NCI-H460 (cell line): ENCODE measurements at regions not wholly inside any gene's neighbourhood (a gene's known extent, or its start where the extent isn't known, plus 50 kb on each side); places are given as distances from the start of the nearest gene placed in this dataset.

Experiments used
- DNase-seq: peaks from one replicate; pipeline ENCODE4 v3.0.0-alpha.2; 2016; ENCODE audit warnings: low read depth; ENCODE audit errors: extremely low read depth

DNA sequence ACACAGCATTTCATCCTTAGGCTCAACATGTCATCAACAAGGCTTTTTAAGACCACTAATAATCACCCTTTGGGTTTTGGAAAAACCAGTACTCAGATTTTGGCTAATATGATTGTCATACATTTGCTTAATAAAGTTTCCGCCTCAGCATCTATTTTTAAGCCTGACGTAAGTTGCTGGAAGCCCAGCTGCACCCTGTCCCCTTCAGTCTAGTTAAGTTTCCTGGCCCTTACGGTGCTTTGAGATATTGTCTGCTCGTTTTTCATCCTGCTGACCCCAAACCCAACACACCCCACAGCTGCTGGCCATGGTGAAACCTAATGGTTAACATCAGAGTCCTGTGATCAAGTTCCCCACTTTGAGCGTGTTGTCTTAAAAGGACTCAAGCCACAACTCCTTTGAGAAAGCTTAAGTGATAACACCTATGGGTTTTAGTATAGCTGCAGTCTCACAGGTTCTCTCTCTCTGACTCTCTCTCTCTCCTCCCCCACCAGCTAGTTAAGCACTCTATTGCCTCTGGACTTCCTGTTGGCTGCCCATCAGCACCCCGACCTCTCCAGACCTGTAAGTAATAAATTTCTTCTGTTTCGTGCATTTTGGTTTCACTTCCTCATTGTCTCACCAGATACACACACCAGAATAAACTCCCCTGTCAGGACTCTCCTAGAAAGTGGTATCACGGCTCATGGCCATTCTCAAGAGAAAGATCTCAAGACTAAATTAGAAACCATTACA is 802.0 kb downstream of the C6orf118 start:
- DNase-seq: no peak

DNA sequence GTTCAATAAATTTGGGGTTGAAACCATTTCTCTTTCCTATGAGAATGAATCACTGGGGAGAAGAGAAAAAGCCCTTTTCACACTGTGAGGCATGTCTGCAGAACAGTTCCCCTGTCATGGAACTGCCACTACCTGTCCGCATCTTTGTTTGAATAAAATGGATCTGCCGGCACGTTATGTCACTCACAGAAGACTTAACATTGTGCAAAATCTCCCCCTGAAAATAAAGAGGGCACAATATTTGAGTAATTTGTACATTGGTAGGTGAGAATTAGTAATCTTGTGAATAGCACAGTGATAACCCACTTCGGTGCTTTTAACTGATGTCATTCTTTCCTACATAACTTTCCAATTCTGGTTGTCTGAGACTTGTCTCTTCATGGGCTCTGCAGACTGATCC is 804.0 kb downstream of the C6orf118 start:
- no peak for DNase-seq

DNA sequence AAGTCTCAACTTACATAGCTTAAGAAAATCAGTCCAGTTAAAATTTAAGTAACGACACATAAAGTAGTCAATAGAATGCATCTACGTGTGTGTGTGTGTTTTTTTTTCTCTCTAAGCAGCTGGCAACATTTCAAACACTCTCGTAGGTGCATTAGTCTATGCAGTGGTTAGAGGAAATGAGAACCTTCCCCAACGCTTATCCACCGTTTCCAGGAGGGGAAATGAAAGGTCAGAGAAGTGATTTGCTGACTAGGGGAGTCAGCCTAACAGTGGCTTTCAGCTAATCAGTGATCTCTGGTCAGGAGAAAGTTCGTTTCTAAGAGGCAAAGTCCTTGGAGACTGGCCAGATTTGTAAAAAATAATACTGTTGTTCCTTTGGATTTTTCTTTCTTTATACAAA is 806.6 kb downstream of the C6orf118 start:
- DNase-seq: no peak

DNA sequence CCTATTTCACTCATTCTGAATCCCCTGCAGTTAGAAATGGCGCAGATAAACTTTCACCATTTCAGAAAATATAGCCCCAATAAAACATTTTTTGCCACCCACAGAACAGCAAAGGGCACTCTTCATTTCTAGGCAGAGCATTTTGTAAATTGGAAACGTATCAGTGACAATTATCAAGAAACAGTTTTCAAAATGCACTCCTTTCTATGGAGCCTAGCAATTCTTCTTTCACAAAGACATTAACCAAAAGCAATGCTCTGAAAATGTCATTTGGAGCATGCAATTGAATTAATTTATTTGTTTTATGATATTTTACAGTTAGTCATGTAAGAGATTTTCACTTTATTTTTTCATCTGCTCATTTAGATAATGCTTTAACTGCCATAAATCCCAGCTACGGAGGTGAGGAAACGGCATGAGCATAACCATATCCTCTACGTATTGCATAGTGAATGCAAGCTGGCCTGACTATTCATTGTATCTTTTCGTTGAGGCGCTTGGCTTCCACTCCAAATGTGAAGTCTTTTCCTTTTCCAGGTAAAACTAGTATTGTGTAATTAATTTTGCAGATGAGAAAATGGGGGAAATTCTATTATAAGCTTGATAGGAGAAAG is 813.4 kb downstream of the C6orf118 start:
- no peak for DNase-seq

DNA sequence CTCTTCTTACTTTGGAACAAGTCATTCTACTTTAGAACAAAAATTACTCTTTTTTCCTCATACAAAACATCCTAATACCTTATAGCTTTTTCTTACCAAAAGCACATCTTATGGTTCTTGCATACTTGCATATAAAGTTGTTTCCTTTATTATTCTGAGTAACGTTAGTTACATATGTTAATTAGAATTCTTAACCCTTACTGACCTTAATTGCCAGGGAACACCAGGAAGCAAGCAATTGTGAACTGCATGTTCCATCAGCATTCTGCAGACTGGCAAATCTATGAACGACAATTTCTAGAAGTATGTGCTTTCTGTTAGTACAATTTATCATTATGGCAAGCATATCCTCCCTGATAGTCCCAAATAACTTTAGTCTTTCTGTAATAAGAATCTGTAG is 831.0 kb downstream of the C6orf118 start:
- no peak for DNase-seq

DNA sequence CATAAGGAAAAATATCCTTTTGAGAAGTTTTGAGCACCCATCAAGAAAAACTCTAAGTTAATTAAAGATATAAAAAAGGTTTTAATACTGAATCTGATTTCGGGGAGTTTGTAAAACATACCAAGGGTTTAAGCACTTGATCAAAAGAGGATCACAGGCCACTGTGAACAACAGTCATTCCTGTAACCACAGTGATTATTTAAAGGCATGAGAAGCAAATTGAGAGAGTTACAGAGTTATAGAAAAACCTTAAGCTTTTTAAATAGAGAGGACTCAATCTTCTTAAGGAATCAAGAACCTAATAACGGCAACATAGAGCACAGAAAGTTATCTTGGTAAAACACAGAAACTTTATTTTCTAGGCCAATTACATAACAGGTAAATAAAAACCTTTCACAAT is 831.6 kb downstream of the C6orf118 start:
- DNase-seq: no peak

DNA sequence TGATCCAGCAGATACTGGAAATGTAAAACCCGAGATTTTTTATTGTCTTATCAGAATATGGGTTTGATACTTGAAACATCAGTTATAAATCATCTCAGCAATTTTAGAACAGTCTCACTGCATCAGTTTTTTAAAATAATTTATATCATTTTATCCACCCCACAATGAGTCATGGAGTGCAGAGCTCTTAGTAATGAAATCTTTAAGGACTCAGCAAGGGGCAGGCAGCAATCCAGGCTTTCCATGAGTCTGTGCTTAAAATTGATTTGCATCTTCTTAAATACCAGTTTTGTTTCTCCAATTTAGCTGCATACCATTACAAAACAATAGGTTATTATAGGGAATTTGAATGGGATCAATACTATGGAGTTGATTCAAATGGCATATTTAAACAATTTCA is 832.3 kb downstream of the C6orf118 start:
- no peak for DNase-seq

DNA sequence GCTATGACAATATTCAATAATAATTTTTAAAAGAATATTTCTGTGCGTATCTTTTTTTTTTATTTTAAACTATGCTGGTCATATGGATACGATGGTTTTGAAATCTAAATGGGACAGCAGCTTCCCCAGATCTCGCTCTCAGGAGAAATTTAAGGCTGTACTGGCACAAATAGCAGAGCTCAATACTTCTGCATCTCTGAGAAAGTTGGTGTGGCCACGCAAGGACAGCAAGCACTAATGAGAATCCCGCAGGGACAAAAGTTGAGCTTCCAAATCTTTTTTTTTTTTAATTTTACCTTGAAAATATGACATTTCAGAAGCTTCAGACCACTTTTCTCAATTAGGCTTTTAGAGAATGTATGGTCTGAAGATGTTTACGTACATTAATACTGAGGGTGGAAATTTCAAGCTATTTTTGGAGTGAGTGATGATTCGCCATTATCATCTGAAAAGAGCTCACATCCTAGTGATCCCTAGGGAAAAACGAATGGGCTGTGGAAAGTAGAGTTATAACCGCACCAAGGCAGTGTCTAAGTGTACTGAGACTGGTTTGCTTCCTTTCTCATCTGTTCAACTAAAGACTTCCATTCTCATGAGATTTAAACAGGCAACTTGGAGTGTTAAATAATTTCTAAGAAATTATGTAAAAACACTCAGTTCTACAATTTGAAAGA is 840.0 kb downstream of the C6orf118 start:
- no peak for DNase-seq

DNA sequence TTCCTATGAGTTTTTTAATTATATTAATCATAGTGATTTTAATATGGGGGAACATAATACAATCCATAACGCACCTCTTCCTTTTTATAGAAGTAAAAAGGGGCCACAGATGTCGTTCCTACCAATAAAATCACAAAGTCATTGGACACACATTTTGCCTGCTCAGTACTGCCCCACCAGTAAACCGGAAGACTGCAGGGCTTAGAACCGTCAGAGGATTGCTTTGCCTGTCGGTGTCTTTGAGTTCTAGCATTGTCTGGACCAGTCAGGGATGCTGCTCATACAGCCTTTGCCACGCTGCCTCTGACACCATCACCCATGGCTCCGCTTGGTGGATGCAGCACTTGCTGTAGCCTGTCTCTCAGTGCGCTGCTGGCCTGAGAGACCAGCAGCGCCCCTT is 853.6 kb downstream of the C6orf118 start:
- no peak for DNase-seq

DNA sequence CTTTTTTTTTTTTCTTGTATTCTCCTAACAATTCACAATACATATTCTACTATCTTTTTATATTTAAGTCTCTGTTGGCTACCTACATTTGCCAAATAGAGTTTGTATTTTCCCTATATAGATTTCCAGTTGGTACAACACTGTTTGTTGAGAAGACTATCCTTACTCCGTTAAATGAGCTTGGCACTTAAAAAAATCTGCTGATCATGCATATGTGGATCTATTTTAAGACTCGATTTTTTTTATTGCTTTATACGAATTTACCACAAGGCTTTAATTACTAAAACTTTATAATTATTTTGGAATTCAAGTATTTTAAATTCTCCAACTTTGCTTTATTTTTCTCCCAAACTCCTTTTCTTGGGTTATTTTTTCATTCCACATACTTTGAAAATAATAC is 855.6 kb downstream of the C6orf118 start:
- no peak for DNase-seq

DNA sequence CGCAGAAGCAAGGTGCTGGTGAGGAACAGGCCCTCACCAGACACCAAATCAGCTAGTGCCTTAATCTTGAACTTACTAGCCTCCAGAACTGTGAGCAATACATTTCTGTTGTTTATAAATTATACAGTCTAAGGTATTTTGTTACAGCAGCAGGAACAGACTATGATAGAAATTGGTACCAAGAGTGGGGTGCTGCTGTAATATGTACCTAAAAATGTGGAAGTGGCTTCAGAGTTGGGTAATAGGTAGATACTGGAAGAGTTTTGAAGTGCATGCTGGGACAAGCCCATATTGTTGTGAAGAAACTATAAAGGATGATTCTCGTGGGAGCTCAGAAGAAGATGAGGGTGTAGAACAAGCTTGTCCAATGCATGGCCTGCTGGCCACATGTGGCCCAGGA is 866.8 kb downstream of the C6orf118 start:
- DNase-seq: no peak

DNA sequence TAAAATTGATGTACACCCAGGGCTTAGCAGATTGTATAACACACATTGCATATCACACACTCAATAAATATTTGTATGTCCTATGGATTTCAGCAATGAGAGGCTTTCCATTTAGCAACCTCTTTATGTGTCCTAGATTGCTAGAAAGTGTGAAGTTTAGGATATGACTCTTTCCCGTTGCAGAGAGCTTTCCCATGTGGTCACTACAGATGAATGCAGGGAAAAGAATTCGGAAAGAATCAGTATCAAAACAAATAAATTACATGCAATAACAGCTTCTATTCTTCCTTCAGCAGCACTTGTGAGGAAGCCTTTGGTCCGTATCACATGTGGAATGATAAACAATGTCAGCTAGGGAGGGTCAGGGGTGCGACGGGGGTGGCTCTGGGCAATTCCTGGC is 870.1 kb downstream of the C6orf118 start:
- no peak for DNase-seq

DNA sequence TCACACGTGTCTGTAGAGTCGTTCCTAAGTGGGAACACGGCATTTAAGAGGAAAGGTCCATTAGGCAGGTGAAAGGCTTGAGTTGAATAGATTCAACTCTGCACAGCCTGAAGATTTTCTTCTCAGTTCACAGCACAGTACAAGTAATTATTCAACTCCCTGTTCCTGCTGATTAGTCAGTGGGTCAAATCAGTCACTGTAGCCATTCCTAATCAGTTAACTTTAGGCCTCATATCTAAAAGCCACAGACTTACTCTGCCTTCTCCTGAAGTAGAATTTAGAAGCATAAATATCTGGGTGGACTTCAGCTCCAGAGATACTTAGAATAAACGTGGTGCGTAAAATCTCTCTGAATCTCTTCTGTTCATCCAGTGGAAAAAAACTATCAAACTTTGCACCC is 872.4 kb downstream of the C6orf118 start:
- no peak for DNase-seq

DNA sequence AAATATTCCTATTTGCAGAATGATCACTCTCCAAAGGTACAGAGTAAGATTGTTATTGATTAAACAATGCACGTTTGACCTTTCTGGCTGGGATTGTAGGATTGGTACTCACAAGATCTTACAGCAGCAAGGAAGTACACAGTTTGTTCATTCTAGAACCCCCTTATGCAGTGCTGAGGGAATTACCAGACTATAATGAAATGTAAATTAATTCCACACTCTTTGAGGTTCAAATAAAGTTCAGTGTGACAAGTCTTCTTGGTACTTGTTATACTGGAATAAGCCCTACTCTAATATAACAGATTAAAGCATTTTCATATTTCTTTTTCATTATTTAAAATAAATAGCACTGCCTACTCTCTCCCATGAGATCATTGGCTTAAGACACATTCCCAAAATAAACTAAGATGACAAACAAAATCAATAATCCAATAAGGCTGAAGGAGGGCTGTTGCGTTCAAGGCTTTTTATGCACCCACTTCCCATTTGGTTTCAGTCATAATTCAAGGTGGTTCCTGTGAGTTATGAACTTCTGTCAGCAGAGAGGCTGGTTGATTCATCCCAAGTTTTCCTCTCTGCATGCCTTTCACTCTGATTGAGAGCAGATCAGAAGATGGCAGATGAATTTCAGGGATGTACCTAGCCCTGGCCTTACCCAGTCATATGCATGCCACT is 881.5 kb downstream of the C6orf118 start:
- DNase-seq: no peak

DNA sequence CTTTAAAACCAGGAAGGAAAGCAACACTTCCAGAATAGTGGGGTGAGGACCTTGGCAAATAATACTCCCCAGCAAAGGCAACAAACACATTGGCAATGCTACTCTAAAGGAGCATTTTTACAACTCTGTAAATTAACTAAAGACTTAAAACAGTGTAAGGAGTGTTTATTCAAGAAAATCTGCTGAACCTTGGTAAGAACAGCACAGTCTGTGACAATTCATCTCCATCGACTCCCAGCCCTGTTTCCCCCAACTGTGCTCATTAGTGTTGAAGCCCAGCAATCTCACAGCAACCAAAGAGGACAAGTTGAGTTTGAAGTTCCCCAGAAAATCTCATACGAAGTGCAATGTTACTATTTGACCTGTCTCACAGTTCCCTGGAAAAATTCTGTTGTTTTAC is 884.9 kb downstream of the C6orf118 start:
- no peak for DNase-seq

DNA sequence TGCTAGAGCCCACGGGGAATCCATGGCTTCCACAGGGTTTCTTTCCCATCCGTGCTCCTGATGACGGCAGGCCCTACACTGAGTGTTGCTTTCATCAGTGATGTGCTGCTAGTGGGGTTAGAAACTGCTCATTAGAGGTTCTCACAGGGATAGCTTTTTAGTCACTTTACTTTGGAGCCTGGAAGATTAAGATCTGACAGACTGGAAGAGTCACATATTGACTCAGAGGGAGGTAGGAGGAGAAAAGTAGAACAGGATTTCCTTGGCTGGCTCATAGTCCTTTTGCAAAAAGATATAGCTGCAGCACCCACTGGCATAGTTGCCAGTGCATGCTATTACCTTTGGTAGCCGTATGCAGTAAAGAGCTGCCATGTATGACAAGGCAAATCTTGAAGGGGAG is 890.3 kb downstream of the C6orf118 start:
- DNase-seq: no peak

DNA sequence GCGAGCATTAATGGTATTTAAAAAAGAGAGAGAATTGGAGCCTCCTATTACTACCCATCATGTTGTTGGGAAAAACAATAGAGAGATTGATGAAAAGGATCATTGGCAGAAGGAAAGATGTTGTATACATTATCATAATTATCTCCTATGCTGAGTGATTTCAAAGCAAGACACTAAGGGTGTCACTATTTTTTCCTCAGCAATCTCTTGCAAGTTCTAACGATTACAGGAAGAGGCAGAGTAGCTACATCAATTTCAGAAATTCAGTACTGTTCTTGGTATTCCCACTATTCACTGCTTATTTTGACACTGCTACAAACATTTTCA is 891.2 kb downstream of the C6orf118 start:
- DNase-seq: no peak

DNA sequence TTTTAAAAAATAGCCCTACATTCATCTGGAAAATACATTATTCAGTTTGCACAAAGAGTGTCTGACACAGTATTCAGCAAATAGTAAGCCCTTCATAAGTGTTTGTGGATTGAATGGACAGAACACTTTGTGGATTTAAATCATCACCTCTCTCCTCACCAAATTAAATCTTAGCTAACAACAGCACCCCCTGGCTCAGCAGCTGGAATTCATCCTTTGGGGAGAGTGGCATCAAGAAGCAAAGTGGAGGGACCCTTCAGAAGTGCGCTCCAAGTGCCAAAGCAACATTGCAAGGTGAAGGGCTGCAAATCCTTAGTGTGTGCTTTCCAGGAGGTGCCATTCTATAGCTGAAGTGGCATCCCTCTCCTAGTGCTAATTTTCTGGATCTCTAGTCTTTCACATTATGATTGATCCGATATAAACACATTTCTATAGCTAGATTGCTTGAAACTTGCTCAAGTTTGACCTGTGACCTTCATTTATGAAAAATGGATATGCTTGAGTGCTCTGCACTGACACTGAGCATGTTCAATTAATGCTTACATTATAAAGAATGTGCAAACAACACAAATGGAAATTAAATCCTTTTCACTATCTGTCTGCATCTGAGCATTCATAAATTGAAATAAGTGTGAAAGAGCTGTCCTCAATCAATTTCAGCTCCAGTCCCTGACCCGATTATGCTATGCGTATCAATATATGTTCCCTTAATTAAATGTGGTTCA is 891.7 kb downstream of the C6orf118 start:
- no peak for DNase-seq

DNA sequence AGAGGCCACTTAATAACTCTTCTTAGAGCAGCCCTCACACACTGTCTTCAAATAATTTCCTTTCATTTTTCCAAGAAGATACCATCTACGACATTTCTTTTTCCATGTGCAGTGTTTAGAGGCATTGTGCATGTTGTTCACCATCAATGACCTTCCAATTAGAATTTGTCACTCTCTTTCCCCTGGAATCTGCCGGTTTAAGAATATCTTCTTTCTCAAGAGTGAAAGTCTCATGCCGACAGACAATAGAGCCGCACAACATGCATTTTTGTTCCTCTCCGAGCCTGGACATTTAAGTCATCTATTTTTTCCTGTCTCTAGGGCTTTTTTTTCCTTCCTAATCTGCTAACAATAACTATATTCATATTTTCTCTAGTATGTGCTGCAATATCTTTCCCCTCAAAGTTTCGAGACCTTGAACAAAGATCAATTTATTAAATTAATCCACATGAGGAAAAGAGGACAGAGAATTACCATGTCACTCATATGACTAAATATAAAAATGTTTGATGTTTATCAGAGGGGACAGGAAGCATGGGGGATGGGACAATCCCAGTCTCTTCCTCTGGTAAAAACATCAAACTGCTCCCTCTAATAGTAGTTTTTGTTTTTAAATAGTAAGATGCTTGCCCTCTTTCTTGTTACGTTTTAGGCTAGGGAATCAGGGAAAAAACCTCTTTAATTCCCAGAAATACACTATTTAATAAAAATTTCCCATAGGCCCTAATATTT is 893.4 kb downstream of the C6orf118 start:
- no peak for DNase-seq

DNA sequence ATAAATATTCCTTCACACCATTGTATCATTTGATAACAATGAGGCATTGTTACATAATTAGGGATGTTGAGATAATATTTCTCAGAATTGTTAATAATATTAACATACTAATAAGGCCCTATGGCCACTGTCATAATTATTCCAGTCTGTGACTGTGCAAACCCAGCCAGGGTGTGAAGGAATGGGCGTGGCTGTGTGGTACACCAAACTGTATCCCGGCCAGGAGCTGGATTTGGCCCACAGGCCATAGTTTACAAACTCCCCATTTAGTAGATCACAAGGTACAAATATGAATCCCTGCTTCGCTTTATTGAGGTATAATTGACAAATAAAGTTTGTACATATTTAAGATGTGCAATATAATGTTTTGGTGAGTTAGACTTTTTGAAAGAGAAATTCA is 894.7 kb downstream of the C6orf118 start:
- DNase-seq: no peak
